ENCODE measurements at regions not wholly inside any gene's neighbourhood (a gene's known extent, or its start where the extent isn't known, plus 50 kb on each side); places are given as distances from the start of the nearest gene placed in this dataset.

DNA sequence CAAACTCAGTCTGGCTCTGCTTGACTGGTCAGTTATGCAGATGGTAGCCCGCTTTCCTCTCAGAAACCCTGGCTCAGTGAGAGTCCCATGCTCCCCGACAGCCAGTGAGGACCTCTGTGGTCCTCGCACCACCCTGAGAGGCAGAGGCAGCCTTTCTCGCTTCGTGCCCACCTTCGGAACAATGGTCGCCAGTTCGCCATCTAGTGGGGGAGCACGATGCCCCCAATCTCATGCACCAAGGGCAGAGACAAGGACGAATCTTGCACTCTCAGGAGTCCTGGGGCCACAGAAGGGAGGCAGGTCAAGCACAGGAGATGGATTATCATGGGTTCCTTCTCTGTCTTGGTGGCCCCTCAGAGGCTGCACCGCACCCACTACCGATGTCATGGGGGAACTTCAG lies 75.2 kb downstream of the RHCG start:
- no peak for DNase-seq

DNA sequence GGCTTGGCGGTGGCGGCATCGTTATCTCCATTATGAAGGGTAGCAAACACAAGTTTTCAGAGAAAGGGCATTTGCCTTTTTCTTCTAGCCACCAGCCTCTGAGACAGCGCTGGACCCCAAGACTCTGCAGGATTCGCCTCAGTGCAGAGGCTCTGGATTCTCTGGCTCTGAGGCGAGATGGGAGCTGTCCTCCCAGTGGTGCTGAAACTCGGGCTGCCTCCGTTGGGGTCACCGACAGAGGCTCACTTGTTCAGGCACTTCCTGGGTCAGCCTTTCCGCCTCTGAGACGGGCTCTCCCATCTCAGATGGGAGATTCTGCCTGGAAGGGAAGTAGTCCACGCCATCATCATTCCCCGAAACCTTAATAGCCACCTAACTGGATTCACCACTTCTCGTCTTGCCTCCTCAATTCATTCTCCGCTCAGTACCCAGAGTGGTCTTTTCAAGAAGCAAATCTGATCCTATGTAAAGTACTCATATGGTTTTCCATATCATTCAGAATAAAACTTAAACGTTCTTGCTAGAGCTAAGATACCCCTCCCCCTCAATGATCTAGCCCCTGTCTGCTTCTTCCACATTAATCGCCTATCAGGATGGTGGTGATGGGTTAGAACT lies 76.9 kb downstream of the RHCG start:
- DNase-seq = no peak

DNA sequence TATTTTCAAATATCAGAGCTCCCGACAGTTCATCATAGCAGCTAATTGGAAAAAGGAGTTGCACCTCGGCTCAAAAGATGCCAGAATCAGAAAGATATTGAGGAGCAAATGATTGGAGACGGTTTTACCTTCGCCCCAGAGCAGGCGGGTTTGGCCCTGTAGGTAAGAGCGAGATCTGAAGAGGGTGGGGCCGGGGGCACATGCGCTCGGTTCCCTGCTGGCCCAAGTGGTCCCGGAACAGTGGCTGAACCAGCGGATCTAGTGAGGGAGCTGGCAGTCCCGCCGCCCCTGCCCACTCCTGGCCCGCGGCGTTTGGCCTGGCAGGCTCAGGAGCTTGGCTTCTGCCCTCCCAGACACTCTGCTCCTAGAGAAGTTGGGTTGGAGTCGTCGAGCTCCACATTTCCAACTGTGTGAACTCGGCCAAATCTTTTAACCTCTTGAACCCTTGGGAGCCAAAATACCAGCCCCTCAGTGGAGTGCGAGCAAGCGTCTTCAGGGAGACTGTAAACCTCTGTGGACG lies 79.1 kb downstream of the RHCG start:
- DNase-seq = no peak

- peak; percentile 44 for DNase-seq
Observed at GRCh38 chr15:89416339-89417183, 79.8 kb downstream of the RHCG start.

GRCh38 chr15:89414571-89414970 lies 79.9 kb upstream of the POLG start:
- no peak for DNase-seq

DNA sequence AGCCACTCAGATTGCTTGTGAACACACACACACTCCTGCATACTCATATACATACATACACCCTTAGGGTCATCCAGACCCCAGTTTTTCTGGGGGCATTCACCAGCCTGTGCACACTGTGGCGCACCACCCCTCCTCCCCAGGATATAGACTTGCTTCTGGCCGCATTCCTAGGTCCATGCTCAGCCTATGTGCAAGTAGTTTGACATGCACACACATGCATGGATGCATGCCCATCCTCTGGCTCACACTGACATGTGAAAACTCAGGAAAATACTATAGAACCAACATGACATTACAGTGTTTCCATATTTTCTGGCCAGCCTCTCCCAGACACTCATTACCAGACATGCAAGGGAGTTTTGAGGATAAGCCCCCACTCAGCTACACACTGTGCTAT lies 79.3 kb upstream of the POLG start:
- no peak for DNase-seq

- DNase-seq = no peak
Observed at GRCh38 chr15:89412905-89413411, 78.3 kb upstream of the POLG start.

DNA sequence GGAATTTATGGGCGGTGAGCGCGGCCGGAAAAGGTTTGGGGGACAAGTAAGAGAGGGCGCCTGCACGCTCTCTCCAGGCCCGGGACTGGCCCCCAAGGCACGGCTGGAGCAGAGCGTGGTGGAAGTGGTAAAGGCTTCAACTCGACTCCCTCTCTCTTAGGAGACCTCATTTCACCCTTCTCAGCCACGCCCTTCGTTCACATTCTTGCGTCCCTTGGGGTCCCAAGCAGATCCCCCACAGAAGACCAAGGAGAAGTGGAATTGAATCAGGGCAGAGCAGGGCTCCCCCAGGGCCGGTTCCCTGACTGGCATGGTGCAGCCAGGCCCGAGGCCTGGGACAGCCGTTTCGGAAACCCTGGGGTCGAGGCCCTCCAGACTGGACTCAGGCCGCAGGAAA lies 75.4 kb upstream of the POLG start:
- DNase-seq = no peak

GRCh38 chr15:89409184-89410038 lies 74.8 kb upstream of the POLG start:
- DNase-seq = no peak

- DNase-seq = no peak
Observed at GRCh38 chr15:89408372-89409183, 74.0 kb upstream of the POLG start.

DNA sequence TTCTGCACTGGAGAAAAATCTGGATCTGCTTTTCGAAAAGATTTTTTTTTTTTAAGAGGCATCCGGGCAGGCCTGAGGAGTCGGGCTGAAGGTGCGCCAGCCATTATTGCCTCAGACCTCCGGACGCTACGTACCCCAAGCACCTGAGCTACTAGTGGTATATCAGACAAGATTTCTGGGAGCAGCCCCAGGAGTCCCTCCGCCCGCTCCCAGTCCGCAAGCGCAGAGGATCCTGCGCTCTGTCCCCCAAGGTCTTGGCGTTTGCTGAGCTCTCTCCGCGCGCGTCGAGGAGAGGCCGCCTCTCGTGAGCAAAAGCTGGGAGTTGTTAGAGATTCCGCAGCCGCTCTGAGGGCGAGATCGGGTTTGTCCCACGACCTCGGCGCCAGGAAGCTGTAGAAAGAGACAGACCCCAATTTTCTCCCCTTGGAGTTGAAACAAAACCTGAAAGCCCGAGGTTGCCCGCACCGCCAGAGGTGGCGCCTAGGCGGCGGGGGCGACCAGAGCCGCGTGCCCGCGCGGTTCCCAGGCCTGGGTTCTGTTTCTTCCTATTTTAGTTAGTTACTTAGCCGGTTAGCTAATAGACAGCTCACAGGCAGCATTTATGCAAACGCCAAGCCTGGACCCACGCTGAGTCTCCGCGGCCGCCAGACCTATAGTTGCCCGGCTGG lies 72.5 kb upstream of the POLG start:
- DNase-seq = no peak

DNA sequence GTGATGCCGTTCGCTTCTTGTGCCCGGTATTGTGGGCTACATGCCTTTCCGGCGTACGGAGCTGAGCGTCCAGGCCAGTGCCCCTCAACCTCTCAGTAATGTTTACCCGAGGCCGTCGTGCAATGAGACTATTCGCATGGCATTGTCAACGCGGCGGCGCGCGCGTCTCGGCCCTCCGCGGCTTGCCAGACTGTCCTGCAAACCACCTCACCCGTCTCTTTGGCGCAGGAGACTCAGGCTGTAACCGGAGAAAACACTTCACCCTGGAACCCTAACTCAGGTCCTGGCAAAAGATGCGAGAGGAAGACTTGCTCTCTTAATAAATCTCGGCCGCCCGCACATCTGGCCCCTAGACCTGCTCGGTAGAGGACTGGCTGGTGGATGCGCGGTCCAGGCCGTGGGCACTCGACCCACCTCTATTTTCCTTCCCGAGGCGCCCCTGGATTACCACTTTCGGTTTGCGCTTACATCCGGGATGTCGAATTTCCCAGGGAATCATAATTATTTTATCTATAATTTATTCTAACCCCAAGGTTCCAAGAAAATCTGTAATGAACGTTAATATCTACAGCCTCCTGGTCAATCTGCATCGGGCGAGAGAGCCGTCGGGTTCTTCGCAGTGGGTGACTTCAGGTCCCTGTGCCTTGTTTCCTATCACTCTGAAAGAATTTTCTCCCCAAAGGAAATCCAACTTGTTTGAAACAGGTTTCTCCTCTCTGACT lies 71.8 kb upstream of the POLG start:
- DNase-seq = no peak

DNA sequence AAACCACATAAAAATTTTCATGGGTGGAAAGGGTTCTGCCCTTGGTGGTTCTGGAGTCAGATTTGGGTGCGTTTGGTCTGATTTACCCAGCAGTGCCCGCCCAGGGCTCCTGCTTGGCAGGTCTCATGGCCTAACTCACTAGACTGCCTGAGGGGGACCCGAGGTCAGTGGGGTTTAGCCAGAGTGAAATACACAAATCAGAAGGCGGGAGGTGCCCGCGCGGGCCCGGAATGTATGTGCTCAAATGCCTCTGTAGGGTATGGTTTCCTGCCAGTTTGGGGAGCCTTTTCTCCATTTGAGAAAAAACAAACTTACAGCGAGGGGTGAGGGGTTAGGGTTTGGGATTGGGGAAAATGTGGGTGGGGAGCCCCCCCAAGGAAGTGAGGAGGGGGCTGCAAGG lies 70.9 kb upstream of the POLG start:
- DNase-seq = no peak

DNA sequence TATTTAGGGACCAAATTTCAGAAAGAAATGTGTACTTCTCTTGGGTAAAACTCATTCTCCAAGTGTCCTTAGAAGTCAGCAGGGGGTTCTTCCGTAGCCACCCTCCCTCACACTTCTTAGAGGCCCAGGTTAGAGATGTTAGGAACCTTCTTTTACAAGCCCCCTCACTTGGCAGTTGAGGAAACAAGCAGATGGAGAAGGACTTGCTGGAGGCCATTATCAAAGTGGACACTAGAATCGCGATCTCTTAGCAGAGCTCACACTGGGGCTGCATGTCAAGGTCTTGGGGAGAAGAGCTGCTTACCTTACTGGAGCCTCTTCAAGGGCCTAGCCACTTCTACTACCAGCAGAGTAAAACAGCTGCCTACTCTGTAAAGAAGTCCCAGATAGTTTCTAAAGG lies 69.4 kb upstream of the POLG start:
- DNase-seq = no peak

DNA sequence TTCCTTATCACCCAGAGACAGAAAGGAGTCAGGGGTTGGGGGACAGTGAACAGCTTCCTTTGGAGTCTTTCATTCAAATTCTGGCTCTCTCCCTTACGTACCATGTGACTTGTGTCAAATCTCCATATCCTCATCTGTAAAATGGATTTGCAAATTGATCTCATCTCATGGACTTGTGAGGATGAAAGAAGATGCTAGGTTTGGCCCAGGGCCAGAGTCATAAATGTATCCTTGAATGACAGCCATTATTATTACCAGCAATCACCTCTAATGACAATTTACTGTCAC lies 67.8 kb upstream of the POLG start:
- DNase-seq = no peak

GRCh38 chr15:89401631-89402517 lies 67.2 kb upstream of the POLG start:
- DNase-seq = no peak

- no peak for DNase-seq
Observed at GRCh38 chr15:89400782-89401545, 66.3 kb upstream of the POLG start.

DNA sequence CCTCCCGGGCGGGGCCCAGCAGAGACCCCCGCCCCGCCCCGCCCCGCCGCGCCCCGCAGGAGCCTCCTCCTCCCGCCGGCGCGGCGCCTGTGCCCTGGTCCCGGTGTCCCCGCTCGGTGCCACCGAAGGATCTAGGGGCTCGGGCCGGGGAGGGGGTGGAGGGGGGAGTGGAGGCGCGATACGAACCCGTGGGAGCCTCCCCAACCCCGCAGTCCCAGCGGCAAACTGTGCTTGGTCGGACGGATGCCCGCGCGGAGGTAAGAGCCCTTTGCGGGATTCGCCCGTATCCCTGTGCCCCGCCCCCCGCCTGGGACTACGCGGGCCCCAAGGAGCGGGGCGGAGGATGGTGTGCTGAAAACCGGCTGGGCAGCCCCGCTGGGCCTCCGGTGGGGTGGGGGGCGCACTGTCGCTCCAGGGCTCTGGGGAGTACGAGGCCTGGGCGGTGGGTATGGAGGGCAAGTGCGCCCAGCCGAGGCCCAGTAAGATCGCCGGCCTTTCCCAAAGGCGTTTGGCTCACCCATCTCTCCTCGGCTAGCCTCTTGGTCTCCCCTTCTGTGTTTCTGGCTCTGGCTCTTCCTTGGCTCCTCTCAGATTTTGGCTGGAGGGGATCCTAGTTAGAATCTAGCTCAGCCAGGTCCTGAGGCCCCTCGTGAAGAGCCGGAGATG lies 65.6 kb upstream of the POLG start:
- no peak for DNase-seq
